Esophagus squamous epithelium (tissue), 4 donors: ENCODE measurements at regions not wholly inside any gene's neighbourhood (a gene's known extent, or its start where the extent isn't known, plus 50 kb on each side); places are given as distances from the start of the nearest gene placed in this dataset.
"Not testable (repeated sequence)": the region's sequence is repeated elsewhere in the genome, so short reads cannot be mapped to it uniquely, and the experiment has no call there.

Experiments used
- POLR2A ChIP-seq, 4 donors: fragments of 450-650 bp; IDR thresholded peaks; one replicate each; pipeline ENCODE4 v1.6.1; 2017; ENCODE audit warnings: antibody characterized with exemption in 4 of 4, mild to moderate bottlenecking in 4 of 4, moderate library complexity in 3 of 4
- TF ChIP-seq, protein P1 (sequence below), 6 experiments: fragments of 450-650 bp in 4 of 6; fragments of 200-600 bp in 2 of 6; sonication (generic) in 2 of 6; IDR thresholded peaks; one replicate each; pipeline ENCODE4 v1.5.1; 2016 to 2019; ENCODE audit warnings: antibody characterized with exemption in 6 of 6, mild to moderate bottlenecking in 4 of 6, moderate library complexity in 4 of 6

- TF ChIP-seq, protein P1, sequence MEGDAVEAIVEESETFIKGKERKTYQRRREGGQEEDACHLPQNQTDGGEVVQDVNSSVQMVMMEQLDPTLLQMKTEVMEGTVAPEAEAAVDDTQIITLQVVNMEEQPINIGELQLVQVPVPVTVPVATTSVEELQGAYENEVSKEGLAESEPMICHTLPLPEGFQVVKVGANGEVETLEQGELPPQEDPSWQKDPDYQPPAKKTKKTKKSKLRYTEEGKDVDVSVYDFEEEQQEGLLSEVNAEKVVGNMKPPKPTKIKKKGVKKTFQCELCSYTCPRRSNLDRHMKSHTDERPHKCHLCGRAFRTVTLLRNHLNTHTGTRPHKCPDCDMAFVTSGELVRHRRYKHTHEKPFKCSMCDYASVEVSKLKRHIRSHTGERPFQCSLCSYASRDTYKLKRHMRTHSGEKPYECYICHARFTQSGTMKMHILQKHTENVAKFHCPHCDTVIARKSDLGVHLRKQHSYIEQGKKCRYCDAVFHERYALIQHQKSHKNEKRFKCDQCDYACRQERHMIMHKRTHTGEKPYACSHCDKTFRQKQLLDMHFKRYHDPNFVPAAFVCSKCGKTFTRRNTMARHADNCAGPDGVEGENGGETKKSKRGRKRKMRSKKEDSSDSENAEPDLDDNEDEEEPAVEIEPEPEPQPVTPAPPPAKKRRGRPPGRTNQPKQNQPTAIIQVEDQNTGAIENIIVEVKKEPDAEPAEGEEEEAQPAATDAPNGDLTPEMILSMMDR (IDR thresholded peaks at IDR 0.05): not testable (repeated sequence)
- TF ChIP-seq POLR2A (IDR thresholded peaks at IDR 0.05): not testable (repeated sequence)
These were observed 180.9 kb downstream of the RPS4Y2 start for GRCh38 chrY:20936709-20937251.
